IMR-90 (cell line): ENCODE measurements at regions not wholly inside any gene's neighbourhood (a gene's known extent, or its start where the extent isn't known, plus 50 kb on each side); places are given as distances from the start of the nearest gene placed in this dataset.

Experiments
- ATAC-seq: fragments of 200-7000 bp; cut with Tn5 transposase; 2 replicates; pipeline ENCODE4 v1.9.1; 2020; ENCODE audit warnings: low read depth, mild to moderate bottlenecking, moderate library complexity
- BruUV-seq: library from RNA; stranded (reverse); fragments of 400-500 nt; replicated peaks from 2 replicates; lab custom pipeline; 2021; lab: Mats Ljungman, UMichigan
- CTCF ChIA-PET: fragments of 300-600 bp; formaldehyde crosslinking; extraction: SDS; loops from one replicate; lab custom pipeline; 2021; ENCODE audit warnings: antibody characterized with exemption; lab: Yijun Ruan, JAX
- POLR2A ChIA-PET: fragments of 300-600 bp; sonication (Branson Sonifier 250); formaldehyde crosslinking; loops from one replicate; lab custom pipeline; 2022; ENCODE audit warnings: antibody characterized with exemption; ENCODE audit not compliant: unreplicated experiment; lab: Charles Lee
- DNase-seq: peaks from one replicate; pipeline ENCODE4 v3.0.0; 2013
- H2AFZ ChIP-seq: replicated peaks from 2 replicates; pipeline ENCODE3; 2013; ENCODE audit warnings: low read length, mild to moderate bottlenecking; ENCODE audit not compliant: poor library complexity
- H2AK5ac ChIP-seq: 2 replicates; pipeline ENCODE4 v1.6.1; 2013; ENCODE audit warnings: low read depth, low read length, inconsistent platforms
- H2AK9ac ChIP-seq: replicated peaks from 2 replicates; pipeline ENCODE3; 2013; ENCODE audit warnings: mild to moderate bottlenecking, low read depth, low read length, moderate library complexity; ENCODE audit not compliant: poor library complexity
- H2BK120ac ChIP-seq: 2 replicates; pipeline ENCODE4 v1.6.1; 2013; ENCODE audit warnings: low read depth, low read length, inconsistent platforms
- H2BK15ac ChIP-seq: 3 replicates; pipeline ENCODE4 v1.6.1; 2013; ENCODE audit warnings: low read depth, low read length, inconsistent platforms
- H2BK20ac ChIP-seq: 2 replicates; pipeline ENCODE4 v1.6.1; 2013; ENCODE audit warnings: low read depth, mild to moderate bottlenecking, inconsistent platforms, low read length, moderate library complexity
- H2BK5ac ChIP-seq: 2 replicates; pipeline ENCODE4 v1.6.1; 2013; ENCODE audit warnings: mild to moderate bottlenecking, low read depth, low read length, inconsistent platforms; ENCODE audit not compliant: poor library complexity, severe bottlenecking
- H3K14ac ChIP-seq: replicated peaks from 2 replicates; pipeline ENCODE4 v1.6.1; 2013; ENCODE audit warnings: low read depth, low read length, inconsistent platforms
- H3K18ac ChIP-seq: 2 replicates; pipeline ENCODE4 v1.6.1; 2013; ENCODE audit warnings: low read depth, low read length, control low read depth
- H3K23ac ChIP-seq: 2 replicates; pipeline ENCODE4 v1.6.1; 2013; ENCODE audit warnings: low read depth, low read length, inconsistent platforms
- H3K27ac ChIP-seq: 2 replicates; pipeline ENCODE4 v1.5.1; 2013; ENCODE audit warnings: mild to moderate bottlenecking, control low read depth, low read length; ENCODE audit not compliant: insufficient read depth
- H3K27me3 ChIP-seq: 2 replicates; pipeline ENCODE4 v1.6.1; 2013; ENCODE audit warnings: low read length; ENCODE audit not compliant: control insufficient read depth, insufficient read depth
- H3K36me3 ChIP-seq: 2 replicates; pipeline ENCODE4 v1.6.1; 2013; ENCODE audit warnings: low read length, mixed read lengths; ENCODE audit not compliant: control insufficient read depth, insufficient read depth
- H3K4ac ChIP-seq: 2 replicates; pipeline ENCODE4 v1.6.1; 2013; ENCODE audit warnings: low read depth, low read length, inconsistent platforms
- H3K4me1 ChIP-seq: 2 replicates; pipeline ENCODE4 v1.6.1; 2013; ENCODE audit warnings: low read length, mixed read lengths; ENCODE audit not compliant: control insufficient read depth, insufficient read depth
- H3K4me2 ChIP-seq: 2 replicates; pipeline ENCODE4 v1.6.1; 2013; ENCODE audit warnings: low read depth, mild to moderate bottlenecking, control low read depth, low read length, moderate library complexity
- H3K4me3 ChIP-seq: 2 replicates; pipeline ENCODE4 v1.5.1; 2013; ENCODE audit warnings: low read depth, mild to moderate bottlenecking, control low read depth, low read length, moderate library complexity; ENCODE audit not compliant: insufficient read depth
- H3K56ac ChIP-seq: 2 replicates; pipeline ENCODE4 v1.6.1; 2013; ENCODE audit warnings: low read length, inconsistent platforms; ENCODE audit not compliant: insufficient read depth; ENCODE audit errors: extremely low read depth
- H3K79me1 ChIP-seq, 2 experiments: 2 replicates each; pipeline ENCODE4 v1.6.1; 2013; ENCODE audit warnings: low read length in 2 of 2, inconsistent platforms in 1 of 2, low read depth in 1 of 2
- H3K9ac ChIP-seq: 2 replicates; pipeline ENCODE4 v1.6.1; 2013; ENCODE audit warnings: low read depth, low read length, control low read depth
- H3K9me1 ChIP-seq: 2 replicates; pipeline ENCODE4 v1.6.1; 2013; ENCODE audit warnings: low read length, inconsistent platforms; ENCODE audit not compliant: insufficient read depth
- H3K9me3 ChIP-seq: 2 replicates; pipeline ENCODE4 v1.6.1; 2013; ENCODE audit warnings: low read length; ENCODE audit not compliant: control insufficient read depth, insufficient read depth
- H4K20me1 ChIP-seq: 2 replicates; pipeline ENCODE4 v1.6.1; 2013; ENCODE audit warnings: low read length, inconsistent platforms; ENCODE audit not compliant: insufficient read depth
- H4K5ac ChIP-seq: 2 replicates; pipeline ENCODE4 v1.6.1; 2013; ENCODE audit warnings: mild to moderate bottlenecking, low read depth, low read length, control low read depth
- H4K8ac ChIP-seq, 2 experiments: 2 replicates each; pipeline ENCODE4 v1.6.1; 2013; ENCODE audit warnings: low read depth in 2 of 2, low read length in 2 of 2, control low read depth in 1 of 2, inconsistent platforms in 1 of 2
- H4K91ac ChIP-seq: 2 replicates; pipeline ENCODE4 v1.6.1; 2013; ENCODE audit warnings: low read depth, low read length, inconsistent platforms; ENCODE audit not compliant: insufficient read depth
- MXI1 ChIP-seq: IDR thresholded peaks from 2 replicates; pipeline ENCODE4 v1.6.1; 2012; ENCODE audit warnings: low read depth, mild to moderate bottlenecking, low read length, moderate library complexity, borderline replicate concordance
- NFE2L2 ChIP-seq: fragments of 150-350 bp; IDR thresholded peaks from 2 replicates; pipeline ENCODE4 v1.6.1; 2016; ENCODE audit warnings: low read depth, mild to moderate bottlenecking, low read length
- WGBS, 2 experiments: methylation state at CpG; one replicate each; pipeline versions ENCODE4 v1.1.5 to v1.1.7; 2013; ENCODE audit warnings: missing lambda C conversion rate in 2 of 2; ENCODE audit not compliant: insufficient read length in 1 of 2; ENCODE audit errors: extremely low coverage in 2 of 2; 5-methylcytosine and 5-hydroxymethylcytosine counted together
- dilution Hi-C: fragments of 300-500 bp; cut with HindIII; formaldehyde crosslinking; loops from one replicate; pipeline ENCODE4 v1.14.3; 2018; ENCODE audit warnings: low sequenced_read_pairs; ENCODE audit not compliant: unreplicated experiment
- in situ Hi-C: fragments of 300-500 bp; cut with MboI; formaldehyde crosslinking; loops from 3 replicates; pipeline ENCODE4 v1.14.3; 2019; ENCODE audit warnings: low sequenced_read_pairs, inconsistent platforms, mixed read lengths
- intact Hi-C: fragments of 100-400 bp; cut with micrococcal nuclease; formaldehyde crosslinking; loops from 2 replicates; pipeline ENCODE4 v1.10.0; 2022
- TF ChIP-seq, protein P1 (sequence below): fragments of 150-350 bp; IDR thresholded peaks from 2 replicates; pipeline ENCODE4 v1.6.1; 2016; ENCODE audit warnings: low read depth, mild to moderate bottlenecking, low read length, moderate library complexity, borderline replicate concordance

DNA sequence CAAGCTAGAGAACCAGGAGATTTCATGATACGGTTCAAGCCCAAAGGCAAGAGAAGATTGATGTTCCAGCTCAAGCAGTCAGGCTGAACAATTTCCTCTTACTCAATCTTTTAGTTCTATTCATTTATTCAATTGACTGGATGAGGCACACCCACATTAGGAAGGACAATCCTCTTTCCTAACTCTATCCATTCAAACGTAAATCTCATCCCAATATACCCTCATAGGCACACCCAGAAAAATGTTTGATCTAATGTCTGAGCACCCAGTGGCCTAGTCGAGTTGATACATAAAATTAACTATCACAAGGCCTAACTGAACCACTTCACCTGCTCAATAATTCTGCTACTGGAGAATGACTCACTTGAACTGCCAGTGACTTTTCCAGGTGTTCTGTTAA, 180.7 kb downstream of the RAD51AP2 start:
- H4K8ac ChIP-seq, result no peak overlapping the region
- no peak overlapping the region for H2AFZ ChIP-seq
- H4K91ac ChIP-seq, result no peak overlapping the region
- TF ChIP-seq MXI1 (no peak), NFE2L2 (no peak)
- TF ChIP-seq, protein P1, sequence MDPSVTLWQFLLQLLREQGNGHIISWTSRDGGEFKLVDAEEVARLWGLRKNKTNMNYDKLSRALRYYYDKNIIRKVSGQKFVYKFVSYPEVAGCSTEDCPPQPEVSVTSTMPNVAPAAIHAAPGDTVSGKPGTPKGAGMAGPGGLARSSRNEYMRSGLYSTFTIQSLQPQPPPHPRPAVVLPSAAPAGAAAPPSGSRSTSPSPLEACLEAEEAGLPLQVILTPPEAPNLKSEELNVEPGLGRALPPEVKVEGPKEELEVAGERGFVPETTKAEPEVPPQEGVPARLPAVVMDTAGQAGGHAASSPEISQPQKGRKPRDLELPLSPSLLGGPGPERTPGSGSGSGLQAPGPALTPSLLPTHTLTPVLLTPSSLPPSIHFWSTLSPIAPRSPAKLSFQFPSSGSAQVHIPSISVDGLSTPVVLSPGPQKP, result no peak
- no peaks in the 10 kb centered on the region for H4K20me1 ChIP-seq
- no peaks in the 10 kb centered on the region for H3K9me1 ChIP-seq
- H3K4me3 ChIP-seq, result no peak overlapping the region
- no peaks in the 10 kb centered on the region for H3K79me1 ChIP-seq
- H3K27me3 ChIP-seq, result no peaks in the 10 kb centered on the region
- no peaks in the 10 kb centered on the region for H3K4me1 ChIP-seq
- H3K4me2 ChIP-seq, result no peak overlapping the region
- in situ Hi-C loops (no loop called here), dilution Hi-C loops (no loop called here), intact Hi-C loops (no loop called here)
- no peak overlapping the region for H2BK15ac ChIP-seq
- no peak overlapping the region for H2BK20ac ChIP-seq
- ChIA-PET CTCF (no interaction called here), POLR2A (no interaction called here)
- H2BK5ac ChIP-seq, result no peak overlapping the region
- H4K5ac ChIP-seq, result no peak overlapping the region
- H3K9ac ChIP-seq, result no peak overlapping the region
- H3K9me3 ChIP-seq, result no peaks in the 10 kb centered on the region
- no peak overlapping the region for H3K27ac ChIP-seq
- ATAC-seq (no peak), DNase-seq (no peak)
- no TSS peak for BruUV-seq
- WGBS, 2 experiments, result no CpG with 5 or more reads among the region's 3 CpGs
- H3K14ac ChIP-seq, result no peak overlapping the region
- H2AK9ac ChIP-seq, result no peak overlapping the region
- no peak overlapping the region for H3K56ac ChIP-seq
- H2BK120ac ChIP-seq, result no peak overlapping the region
- H3K18ac ChIP-seq, result no peak overlapping the region
- no peak overlapping the region for H2AK5ac ChIP-seq
- H3K36me3 ChIP-seq, result no peaks in the 10 kb centered on the region
- no peak overlapping the region for H3K4ac ChIP-seq
- H3K23ac ChIP-seq, result no peak overlapping the region
